Putamen (tissue), 1 donor: ENCODE measurements at regions not wholly inside any gene's neighbourhood (a gene's known extent, or its start where the extent isn't known, plus 50 kb on each side); places are given as distances from the start of the nearest gene placed in this dataset.

Source experiments
- DNase-seq: peaks from one replicate; pipeline ENCODE4 v3.0.0-alpha.2; 2016; ENCODE audit warnings: low spot score

DNA sequence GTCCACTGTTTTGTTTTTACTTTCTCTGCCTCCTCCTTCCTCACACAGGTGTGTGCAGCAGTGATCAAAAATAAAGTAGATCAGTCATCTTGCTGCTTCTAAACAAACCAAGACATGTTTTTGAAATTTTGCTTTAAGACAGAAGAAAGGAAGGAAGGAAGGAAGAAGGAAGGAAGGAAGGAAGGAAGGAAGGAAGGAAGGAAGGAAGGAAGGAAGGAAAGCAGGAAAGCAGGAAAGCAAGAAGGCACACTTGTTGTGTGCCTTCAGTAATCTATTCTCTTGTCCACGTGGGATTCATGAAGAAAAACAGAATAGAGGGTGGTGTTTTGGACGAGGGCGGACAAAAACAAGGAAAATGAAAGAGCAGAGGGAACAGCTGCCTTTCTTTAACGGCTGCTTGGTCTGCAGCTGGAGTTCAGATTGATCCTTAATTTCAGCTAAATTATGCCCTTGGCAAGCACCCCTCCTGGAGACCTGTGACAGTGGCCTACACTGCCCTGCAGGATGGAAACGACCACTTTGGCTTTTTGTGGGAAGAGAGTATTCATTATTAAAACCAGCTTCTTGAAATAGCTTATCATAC lies 188.5 kb upstream of the IRX3 start:
- DNase-seq = no peak

DNA sequence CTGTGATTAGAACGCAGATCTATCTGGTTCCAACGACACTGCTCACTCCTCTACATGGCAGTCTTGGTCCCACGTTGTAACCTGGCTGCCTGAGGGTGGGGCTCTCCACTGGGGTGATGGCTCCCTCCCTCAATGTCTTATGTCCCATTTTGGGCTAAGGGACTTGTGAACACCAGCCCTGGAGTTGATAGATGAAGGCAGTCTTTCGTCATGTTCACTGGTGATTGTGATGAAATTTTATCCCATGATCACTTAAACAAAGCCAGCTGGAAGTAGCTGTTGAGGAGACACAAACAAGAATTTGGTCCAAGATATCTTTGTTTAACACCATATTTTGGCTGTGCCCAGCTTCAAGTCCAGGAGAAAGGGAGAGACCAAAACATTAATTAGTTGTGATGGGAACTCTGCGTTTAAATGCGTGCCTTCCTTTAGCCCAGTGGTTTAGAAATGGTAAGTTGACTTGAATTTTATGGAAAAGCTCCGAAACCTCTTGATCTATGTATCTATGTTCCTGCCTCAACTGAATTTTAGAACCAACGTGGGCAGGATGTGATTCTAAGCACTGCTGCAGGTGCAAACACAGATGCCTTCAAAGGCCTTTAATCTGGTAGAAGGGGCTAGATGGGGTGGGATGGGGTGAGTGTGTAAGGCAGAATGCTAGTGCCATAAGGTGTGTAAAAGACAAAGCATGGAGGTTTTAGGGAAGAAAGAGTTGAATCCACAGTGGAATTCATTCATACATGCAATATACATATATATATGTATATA lies 186.8 kb upstream of the IRX3 start:
- DNase-seq = no peak

DNA sequence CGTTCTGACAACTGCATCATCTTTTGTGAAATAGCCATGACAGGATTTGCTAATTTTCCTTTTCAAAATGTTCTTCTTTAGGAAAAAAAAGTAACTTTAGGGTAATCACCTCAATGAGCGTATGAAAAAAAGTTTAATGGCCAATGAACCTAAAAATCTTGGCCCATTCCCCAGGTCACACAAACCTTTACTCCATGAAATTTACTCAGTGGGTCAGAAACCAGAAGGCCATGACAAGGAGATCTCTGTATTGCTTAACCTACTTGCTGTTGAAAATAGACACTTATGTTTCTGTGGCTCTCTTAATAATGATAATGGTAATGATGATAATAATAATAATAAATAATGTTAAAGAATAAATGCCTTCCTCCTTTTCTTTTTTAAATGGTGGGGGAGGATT lies 180.8 kb upstream of the IRX3 start:
- no peak for DNase-seq

DNA sequence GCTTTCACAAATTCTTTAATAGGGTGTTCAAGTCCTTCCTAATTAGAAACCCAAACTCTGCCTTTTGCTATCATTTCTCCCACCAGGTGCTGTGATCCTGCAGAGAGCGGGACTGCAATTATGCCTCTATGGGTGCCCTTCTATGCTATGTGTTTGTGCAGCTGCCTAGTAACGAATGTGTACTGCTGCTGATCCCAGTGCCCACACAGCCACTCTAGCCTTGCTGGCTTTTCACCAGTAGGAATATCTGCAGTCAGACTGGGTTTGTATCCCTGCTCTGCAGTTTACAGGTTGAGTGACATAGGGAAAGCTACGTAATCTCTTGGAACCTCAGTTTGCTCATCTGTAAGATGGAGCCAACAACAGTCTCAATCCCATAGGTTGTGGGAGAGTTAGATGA lies 179.6 kb upstream of the IRX3 start:
- no peak for DNase-seq

DNA sequence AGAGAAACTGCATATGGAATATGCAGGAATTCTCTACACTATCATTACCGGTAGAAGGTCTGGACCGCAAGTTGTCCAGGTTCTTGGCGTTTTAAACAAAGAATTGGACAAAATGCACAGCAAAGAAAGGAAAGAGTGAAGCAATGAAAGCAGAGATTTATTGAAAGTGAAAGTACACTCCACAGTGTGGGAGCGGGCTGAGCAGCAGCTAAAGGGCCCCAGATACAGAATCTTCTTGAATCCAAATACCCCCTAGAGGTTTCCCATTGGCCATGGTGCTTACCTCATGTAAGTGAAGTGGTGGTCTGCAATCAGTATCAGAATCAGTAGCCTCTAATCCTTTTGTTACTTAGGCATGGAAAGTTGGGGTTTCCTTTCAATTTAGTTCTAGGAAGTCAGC lies 178.5 kb upstream of the IRX3 start:
- no peak for DNase-seq

DNA sequence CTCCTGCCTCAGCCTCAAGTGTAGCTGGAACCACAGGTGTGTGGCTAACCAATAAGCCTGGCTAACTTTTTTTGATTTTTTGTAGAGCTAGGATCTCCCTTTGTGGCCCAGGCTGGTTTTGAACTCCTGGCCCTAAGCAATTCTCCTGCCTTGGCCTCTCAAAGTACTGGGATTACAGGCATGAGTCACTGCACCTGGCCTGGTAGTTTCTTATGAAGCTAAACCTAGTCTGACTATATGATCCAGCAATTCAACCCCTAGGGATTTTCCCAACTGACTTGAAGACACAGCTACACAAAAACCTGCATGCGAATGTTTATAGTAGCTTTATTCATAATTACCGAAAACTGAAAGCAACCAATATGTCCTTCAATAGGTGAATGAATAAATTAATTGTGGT lies 176.2 kb upstream of the IRX3 start:
- DNase-seq = no peak

DNA sequence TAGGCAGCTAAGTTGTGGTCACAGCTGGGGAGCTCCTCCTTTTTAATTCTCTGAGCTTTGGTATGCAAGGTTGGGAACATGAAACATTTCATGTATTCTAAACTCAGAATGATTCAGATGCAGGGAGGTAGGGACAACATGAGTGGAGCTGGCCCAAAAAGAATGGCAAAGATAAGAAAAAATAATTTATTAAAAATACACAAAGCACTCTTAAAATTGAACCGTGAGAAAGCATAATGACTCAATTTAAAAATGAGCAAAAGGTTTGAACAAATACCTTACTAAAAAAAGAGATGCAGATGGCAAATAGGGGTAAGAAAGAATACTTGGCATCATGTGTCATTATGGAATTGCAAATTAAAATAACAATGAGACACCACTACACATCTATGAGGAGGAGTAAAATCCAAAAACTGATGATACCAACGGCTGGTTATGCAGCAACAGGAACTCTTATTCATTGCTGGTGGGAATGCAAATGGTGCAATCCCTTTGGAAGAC lies 175.6 kb upstream of the IRX3 start:
- no peak for DNase-seq

DNA sequence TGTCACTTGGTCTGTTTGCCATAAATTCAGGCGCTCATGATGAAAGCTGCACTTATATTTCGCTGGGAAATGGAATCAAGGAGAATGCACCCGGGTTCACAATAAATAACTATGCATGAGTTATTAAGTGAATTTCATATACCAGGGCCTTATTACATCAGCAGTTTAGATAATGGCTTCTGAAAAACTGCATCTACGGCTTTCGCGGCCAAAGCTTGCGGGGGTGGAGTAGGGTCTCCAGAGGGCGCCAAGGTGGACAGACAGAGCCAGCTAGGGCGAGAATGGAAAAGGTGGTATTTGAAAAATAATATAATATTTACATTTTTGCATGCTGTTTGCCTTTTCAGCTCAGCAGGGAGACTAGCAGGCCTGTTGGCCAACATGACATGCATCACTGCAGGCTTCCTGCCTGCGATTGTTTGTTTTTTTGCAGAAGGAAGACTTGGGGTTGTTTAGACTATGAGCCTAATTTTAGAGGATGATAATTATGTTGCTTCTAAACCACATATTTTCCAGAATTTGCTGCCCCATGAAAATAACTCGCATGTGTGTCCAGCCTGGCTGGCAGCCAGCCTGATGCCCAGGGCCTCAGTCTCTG lies 173.8 kb upstream of the IRX3 start:
- DNase-seq = no peak

DNA sequence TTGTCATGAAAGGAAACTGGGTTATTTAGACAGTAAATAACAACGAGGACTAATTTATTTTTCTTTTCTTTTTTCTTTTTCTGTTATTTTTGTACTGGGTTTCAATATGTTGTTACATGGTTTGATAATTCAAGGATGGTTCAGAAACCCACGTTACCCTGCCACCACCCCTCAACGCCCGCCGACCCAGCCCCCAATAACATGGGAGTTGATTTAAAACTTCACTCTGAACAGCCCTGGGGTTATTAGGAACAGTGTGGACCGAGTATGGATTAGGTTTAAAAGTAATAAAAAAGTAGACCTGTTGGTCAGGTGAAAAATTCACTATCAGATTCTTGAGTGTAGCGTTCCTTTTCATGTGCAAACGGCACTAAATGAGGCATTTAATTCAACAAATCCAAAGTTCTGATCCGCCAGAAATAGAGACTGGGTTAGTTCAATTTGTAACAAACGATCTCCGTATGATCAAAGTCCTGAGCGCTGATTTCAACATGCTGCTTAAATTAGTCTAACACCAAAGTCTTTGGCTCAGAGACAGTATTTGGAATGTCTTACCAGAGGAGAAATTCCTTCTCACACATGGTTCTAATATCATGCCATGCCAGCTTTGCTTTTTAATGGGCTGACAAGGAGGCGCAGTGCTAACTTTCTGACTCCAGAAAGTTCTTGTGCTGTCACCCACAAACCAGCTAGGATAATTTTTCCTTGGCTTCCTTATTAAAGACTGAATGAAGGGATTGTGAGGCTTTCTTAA lies 173.1 kb upstream of the IRX3 start:
- no peak for DNase-seq

DNA sequence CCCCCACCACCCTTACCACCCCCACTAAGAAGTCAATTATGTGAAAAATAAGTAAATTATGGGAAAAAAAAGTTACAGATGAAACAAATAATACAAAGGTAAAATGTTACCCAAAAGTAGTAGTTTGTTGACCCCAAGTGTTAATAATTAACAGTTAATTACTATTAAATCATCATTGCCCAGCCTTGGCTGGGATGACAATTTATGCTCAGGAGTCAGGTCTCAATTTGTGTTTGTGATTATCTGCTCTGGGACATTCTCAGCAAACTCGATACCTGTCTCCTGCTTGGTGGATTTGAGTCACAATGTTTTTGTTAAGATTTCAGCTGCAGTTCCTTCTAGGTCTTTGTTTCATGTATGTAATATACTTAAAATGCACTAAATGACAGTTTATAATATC lies 172.3 kb upstream of the IRX3 start:
- DNase-seq = no peak

DNA sequence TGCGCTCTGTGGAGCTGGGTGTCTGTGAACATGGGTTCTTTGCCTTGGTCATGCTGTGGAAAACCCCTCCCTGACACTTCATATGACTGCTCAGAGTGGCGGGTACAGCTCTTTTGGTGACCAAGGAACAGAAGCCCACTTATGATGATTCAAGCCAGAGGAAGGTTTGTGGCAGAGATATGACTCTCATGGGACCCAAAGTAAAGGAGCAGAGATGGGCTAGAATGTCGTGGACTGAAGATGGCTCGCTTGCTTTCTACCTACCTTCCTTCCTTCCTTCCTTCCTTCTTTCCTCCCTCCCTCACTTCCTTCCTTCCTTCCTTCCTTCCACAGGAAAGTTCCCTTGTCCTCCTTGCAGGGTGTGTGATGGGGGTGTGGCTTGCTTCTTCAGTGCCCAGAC lies 169.7 kb upstream of the IRX3 start:
- DNase-seq = no peak

DNA sequence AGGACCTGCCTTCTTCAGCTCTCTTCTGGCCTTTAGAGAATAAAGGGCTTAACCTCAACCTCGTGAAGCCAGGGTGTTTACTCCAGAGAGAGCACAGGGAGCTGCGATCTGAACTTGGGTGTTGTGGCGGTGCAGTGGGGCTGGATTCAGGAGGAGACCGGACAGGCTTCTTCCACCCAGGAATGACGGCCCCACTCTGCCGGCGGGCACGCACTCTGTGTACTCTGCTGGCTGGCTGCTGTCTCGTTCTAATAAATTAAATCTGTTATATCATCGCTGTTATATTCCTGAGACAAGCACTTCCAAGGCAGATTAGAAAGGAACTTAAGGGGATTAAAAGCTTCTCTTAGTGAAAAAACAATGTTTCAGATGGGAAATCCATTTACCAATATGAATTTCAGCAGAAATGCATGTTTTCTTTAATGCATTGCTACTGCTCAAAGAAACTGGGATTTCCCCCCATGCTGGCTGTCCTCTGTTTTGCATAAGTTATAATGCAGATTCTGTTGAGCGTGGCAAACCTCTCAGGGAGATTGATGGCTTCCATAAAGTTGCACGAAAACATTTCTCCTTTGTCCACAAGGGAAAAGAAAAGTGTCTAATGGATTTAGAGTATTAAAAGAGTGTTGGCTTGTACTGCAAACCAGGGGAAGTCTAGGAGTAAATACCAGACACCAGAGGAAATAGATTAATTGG lies 168.6 kb upstream of the IRX3 start:
- no peak for DNase-seq

DNA sequence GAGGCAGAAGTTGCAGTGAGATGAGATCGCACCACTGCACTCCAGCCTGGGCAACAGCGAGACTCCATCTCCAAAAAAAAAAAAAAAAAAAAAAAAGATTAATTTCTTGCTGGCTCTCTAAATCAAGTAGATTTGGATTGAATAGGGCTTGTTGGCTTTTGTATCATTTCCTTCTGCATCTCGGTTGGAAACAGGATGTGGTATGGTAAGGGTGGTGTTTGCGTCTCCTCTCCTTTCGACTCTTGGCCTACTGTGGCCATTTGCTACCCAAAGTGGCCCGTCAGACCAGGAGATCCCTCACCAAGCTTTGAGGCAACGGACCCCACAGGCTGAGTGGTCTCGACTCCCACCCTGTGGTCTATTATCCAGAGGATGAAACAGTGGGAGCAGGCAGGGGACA lies 168.0 kb upstream of the IRX3 start:
- no peak for DNase-seq

DNA sequence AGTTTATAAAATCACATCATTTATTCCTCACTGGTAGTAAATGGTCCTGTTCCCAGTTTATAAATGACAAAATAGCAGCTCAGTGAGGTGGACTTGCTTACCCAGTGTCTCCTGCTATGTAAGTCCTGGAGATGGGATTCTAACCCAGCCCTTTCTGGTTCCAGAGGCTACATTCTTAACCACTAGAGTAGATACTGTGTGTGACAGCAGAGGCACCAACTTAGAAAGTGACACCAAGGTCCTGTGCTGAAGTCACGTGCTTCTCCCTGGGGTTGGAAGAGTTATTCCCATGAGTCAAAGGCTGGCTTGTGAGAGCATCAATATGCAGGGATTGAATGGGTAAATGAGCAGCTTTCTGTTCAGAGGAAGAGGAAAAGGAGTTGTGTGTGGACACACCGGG lies 167.3 kb upstream of the IRX3 start:
- no peak for DNase-seq

DNA sequence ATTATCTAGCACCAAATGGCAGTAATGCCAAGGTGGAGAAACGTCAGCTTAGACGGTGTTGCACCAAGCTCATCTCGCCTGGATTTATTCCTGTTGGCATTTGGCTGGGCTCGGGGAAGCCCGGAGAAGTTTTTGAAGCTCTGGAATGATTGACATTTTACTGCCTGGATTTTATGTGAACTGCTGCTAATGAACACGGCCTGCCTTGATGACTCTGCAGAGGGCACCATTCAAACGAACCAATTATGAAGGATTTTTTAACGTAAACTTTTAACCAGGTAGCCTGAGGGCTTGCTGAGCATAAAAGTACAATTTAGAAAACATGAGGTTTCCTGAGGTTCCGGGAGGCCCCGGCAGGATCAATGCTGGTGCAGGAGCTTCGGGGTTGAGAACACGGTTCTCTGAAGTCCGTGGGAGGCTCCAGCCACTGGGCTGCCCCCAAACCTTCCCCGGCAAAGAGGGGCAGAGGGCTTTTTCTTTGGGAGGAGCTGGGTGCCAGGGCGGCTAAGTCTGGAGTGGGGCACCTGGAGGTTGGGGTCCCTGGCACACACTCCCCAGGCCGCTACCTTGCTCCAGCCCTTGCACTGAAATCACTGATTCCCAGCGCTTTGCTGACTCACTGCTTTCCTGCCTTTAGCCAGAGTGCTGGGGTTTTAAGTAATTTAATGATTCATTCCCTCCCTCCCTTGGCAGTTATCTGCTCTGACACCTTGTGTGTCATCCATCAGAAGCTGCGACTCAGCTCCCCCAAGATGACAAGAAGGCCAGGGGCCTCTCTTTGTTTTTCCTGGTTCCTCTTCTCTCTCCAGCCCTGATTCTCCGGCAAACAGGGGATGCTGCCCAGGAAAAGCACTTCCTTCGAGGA lies 161.2 kb upstream of the IRX3 start:
- DNase-seq = peak; percentile 34

DNA sequence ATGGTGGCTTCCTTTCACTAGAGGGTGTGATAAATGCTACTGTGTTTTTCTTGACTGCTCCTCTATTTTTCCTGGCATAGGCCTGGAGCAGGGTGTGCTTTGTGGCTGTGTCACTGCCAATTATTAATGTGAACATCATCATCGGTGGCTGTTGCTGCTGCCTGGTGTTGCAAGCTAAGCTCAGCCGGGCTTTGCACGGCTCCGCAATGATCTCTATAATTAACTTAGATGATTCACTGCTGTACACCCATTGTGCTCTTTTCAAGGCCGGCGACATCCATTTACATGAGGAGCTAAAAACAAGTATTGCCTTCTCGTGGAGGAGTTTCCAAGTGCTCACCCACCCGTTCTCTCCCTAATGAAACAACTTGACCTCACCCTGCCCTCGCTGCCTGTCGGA lies 160.1 kb upstream of the IRX3 start:
- peak; percentile 83 for DNase-seq

DNA sequence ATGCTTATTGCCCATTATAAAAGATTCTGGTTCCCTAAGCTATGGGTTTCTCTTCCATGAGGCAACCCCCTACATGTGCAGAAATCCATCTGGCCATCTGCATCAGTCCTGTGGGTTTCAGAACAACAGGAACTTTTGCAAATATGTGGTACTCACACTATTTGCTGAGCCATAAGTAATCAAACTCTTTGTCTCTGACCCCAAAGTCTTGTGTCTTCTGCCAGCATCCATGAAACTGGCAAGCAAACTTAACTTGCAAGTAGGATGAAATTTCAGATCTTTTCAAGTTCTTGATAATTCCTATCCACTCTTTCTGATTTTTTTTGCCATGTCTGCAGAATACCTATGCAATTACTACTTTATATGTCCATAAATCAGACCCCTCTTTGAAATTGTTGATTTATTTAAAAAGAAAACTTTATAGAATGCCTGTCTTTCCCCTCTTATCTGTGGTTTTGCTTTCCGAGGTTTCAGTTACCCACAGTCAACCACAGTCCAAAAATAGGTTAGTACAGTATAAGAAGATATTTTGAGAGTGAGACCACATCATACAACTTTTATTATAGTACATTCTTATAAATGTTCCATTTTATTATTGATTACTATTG lies 158.4 kb upstream of the IRX3 start:
- no peak for DNase-seq

DNA sequence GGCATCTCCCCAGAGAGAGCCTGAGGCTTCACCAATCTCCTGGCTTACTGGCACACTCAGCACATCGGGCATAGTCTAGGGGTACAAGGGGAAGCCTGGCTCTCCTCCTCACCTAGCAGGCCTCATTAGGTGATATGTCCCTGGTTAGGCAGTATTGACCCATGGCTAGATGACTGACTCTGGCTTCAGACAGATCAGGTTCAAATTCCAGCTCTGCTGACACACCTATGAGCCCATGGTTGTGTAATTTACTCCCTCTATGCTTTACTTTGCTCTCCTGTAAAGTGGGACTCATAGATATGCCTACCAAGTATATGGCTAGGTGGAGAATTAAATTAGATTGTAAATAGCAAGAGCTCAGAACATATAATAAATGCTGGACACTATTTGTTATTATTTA lies 157.3 kb upstream of the IRX3 start:
- DNase-seq = no peak

DNA sequence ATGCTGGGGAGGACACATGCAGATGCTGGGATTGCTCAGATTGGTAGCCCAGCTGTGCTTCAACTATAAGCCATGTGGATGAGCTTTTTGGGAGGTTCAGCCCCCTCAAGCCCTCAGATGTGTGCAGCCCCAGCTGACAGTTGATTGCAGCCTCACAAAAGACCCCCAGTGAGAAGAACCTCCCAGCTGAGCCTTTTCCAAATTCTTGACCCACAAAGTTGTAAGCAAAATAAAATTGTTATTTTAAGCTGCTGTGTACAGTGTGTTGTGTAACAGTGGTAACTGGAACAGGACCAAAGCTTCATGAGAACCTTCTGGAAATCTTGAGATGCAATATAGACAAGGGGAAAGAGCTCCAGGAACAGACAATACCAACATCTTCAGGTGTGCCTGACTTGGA lies 156.8 kb upstream of the IRX3 start:
- no peak for DNase-seq

DNA sequence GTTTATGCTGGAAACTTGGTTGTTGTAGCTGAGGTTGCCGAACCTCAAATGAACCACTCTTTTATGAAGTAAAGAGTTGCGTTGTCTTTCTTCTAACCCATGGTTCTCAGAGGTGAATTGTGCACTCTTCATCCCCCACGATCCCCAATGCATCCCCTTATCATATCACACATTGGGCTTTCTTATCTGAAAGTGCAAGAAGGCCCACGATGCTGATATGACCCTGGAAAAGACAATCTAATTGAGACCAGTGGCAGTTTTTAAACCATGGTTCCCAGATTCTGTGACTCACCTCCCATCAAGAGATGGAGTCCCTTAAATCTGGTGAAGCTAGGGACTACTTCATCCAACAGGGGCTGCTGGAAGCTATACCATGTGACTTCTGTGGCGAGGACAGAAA lies 156.3 kb upstream of the IRX3 start:
- no peak for DNase-seq

DNA sequence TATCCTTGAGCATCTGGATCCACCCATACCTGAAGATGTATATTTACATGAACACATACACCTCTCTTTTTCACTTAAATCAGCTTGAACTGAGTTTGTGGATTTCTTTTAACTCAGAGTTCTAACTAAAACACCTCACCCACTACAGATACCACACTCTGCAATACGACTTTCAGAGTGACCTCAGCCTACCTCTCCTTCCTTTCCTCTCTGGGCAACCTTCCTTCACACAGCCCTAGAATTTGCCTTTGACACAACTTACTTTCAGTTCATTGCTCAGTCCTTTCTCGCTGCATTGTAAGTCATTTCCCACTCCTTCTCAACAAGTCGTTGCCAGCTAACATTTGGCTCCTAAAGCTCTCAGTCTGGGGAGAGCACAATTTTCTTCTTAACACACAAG lies 151.9 kb upstream of the IRX3 start:
- DNase-seq = no peak
